ENCODE measurements at regions not wholly inside any gene's neighbourhood (a gene's known extent, or its start where the extent isn't known, plus 50 kb on each side); places are given as distances from the start of the nearest gene placed in this dataset.
A peak's percentile ranks its signal among the peaks of the same experiment; 100 is the strongest.

DNA sequence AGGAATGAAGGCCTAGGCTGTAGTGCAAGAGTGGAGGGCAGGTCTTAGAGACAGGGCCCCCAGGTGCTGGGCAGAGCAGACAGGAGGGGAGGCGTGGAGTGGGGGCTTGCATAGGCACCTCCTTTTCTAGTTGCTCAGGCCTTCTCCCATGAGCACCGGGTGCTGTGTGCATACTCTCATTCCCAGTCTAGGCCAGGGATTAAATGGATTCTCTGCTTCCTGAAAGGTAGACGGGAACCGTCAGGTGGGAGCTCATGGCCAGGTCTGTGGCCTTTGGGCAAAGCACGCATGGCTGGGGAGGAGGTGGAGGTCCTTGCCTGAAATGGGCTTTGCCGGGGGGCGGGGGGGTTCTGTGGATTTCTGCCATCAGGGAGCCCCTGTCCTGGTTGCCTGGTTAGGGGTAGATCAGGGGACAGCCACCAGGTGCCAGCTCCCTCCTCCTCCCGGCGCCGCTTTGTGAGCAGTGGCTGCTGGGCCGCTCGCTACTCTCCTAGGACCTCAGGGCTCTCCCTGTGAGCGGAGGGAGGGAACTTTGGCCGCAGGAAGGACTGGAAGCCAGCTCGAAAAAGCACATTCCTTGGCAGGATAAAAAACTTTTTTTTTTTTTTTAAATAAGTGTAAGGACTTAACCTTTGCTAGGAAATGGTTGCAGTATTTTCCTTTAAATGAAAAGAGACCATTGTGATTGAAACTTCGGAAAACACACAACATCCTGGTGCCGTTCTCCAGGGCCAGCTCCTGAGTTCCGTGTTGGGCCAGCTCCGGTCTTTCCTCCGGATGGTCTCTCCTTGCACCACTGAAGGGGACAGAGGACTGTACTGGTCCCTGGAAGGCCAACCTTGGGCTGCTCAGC, 82.8 kb upstream of the HAAO start:
- ATAC-seq (peak; percentile 51), DNase-seq (peak in 2 of 4 donors; percentile 32 to 35)
- no peaks in the 10 kb centered on the region for H3K27me3 ChIP-seq
- TF ChIP-seq, protein P1, sequence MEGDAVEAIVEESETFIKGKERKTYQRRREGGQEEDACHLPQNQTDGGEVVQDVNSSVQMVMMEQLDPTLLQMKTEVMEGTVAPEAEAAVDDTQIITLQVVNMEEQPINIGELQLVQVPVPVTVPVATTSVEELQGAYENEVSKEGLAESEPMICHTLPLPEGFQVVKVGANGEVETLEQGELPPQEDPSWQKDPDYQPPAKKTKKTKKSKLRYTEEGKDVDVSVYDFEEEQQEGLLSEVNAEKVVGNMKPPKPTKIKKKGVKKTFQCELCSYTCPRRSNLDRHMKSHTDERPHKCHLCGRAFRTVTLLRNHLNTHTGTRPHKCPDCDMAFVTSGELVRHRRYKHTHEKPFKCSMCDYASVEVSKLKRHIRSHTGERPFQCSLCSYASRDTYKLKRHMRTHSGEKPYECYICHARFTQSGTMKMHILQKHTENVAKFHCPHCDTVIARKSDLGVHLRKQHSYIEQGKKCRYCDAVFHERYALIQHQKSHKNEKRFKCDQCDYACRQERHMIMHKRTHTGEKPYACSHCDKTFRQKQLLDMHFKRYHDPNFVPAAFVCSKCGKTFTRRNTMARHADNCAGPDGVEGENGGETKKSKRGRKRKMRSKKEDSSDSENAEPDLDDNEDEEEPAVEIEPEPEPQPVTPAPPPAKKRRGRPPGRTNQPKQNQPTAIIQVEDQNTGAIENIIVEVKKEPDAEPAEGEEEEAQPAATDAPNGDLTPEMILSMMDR (IDR thresholded peaks at IDR 0.05), result no peak
- WGBS, 2 donors, result 66 to 73% methylated on average over 16 to 20 of the region's 20 CpGs
- H3K27ac ChIP-seq, result peak overlapping the region in 3 of 4 donors; percentile 26 to 48 (median 46)
- H3K36me3 ChIP-seq (replicated peaks in 1 of 2; ENCODE audit: insufficient read depth in 1 of 2, low read depth in 2 of 2), result no peaks in the 10 kb centered on the region
- peaks cover 22% of the 10 kb centered on the region for H3K4me1 ChIP-seq
- H3K4me3 ChIP-seq, result no peak overlapping the region
- H3K9me3 ChIP-seq, result no peaks in the 10 kb centered on the region
- intact Hi-C loops (cut with DNase I), result no loop called here

DNA sequence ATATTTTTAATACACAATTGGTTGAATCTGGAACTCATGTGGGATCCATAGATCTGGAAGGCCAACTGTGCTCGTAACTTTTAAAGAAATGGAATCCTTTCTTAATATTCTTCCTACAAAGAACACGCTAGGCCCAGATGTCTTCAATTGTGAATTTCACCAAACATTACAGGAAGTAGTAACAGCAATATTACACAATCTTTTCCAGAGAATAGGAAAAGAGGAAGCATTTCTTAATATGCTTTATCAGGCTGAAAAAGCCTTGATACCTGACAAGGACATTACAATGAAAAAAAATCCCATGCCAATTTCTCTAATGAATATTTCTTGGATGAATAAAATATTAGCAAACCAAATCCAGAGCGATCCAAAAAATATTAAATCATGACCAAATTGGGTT, 80.3 kb upstream of the HAAO start:
- peak overlapping the region in 1 of 4 donors; percentile 23 for H3K27ac ChIP-seq
- peak; percentile 27 for ATAC-seq

GRCh38 chr2:42871372-42871771, 79.0 kb upstream of the HAAO start:
- Histone ChIP-seq H3K27me3 (no peaks in the 10 kb centered on the region), H3K36me3 (replicated peaks in 1 of 2; ENCODE audit: insufficient read depth in 1 of 2, low read depth in 2 of 2) (no peaks in the 10 kb centered on the region), H3K4me1 (no peaks in the 10 kb centered on the region), H3K27ac (no peak overlapping the region), H3K4me3 (no peak overlapping the region), H3K9me3 (peaks cover 0 to 4% (median 0%) of the 10 kb centered on the region in 3 donors)
- intact Hi-C loops (cut with DNase I), result no loop called here
- WGBS, 2 donors, result 80 to 81% methylated on average over 4 of the region's 4 CpGs
- TF ChIP-seq, protein P1 (IDR thresholded peaks at IDR 0.05), result no peak
- no peak for TF ChIP-seq POLR2A (IDR thresholded peaks at IDR 0.05)
- no peak for DNase-seq
- ATAC-seq, result no peak

More for the DNA sequence above, 80.3 kb upstream of the HAAO start:
- 72 to 86% methylated on average over 3 of the region's 3 CpGs for WGBS, 2 donors
- intact Hi-C loops (cut with DNase I), result no loop called here
- H3K9me3 ChIP-seq, result peaks cover 0 to 4% (median 0%) of the 10 kb centered on the region in 3 donors
- no peak overlapping the region for H3K4me3 ChIP-seq
- H3K36me3 ChIP-seq (replicated peaks in 1 of 2; ENCODE audit: insufficient read depth in 1 of 2, low read depth in 2 of 2), result no peaks in the 10 kb centered on the region
- no peaks in the 10 kb centered on the region for H3K27me3 ChIP-seq
- TF ChIP-seq POLR2A (IDR thresholded peaks at IDR 0.05), result no peak
- TF ChIP-seq, protein P1 (IDR thresholded peaks at IDR 0.05), result no peak
- DNase-seq, result no peak
- peaks cover 9% of the 10 kb centered on the region for H3K4me1 ChIP-seq

DNA sequence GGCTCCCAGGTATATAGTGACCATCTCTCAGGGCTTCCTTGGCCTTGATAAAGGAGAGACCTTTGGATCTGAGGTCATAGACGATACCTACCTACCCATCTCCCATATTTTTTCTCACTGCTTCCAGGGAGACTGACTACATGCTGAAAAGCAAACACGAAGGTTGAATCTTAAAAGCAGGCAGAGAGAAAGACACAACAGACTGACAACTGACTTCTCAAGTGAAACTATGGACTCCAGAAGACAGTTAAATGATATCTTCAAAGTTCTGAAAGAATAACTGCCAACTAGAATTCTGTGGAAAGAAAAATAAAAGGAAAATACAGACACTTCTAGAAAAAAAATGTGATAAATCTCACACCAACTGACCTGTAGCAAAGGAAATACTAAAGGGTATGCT, 76.5 kb upstream of the HAAO start:
- Histone ChIP-seq H3K4me1 (no peaks in the 10 kb centered on the region), H3K27ac (no peak overlapping the region), H3K36me3 (replicated peaks in 1 of 2; ENCODE audit: insufficient read depth in 1 of 2, low read depth in 2 of 2) (no peaks in the 10 kb centered on the region), H3K27me3 (no peaks in the 10 kb centered on the region), H3K9me3 (peaks cover 0 to 4% (median 0%) of the 10 kb centered on the region in 3 donors), H3K4me3 (no peak overlapping the region)
- no peak for TF ChIP-seq POLR2A (IDR thresholded peaks at IDR 0.05)
- TF ChIP-seq, protein P1 (IDR thresholded peaks at IDR 0.05), result no peak
- intact Hi-C loops (cut with DNase I), result no loop called here
- 92 to 98% methylated on average over 2 of the region's 2 CpGs for WGBS, 2 donors
- ATAC-seq (no peak), DNase-seq (no peak)

DNA sequence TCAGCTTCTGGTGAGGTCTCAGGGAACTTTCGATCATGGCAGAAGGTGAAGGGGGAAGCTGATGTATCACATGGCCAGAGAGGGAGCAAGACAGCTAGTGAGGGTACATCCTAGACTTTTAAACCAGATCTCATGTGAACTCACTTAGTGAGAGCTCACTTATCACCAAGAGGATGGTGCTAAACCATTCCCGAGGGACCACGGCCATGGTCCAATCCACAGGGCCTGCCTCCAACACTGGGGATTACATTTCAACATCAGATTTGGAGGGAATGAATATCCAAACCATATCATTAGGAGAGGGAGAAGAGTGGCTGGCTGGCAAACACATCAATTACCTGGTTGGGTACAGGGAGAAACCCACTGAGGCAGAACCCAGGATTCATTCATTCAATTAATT, 75.7 kb upstream of the HAAO start:
- no peak for DNase-seq
- no peak for ATAC-seq
- TF ChIP-seq, protein P1 (IDR thresholded peaks at IDR 0.05), result no peak
- no peak for TF ChIP-seq POLR2A (IDR thresholded peaks at IDR 0.05)
- no peaks in the 10 kb centered on the region for H3K27me3 ChIP-seq
- no peak overlapping the region for H3K27ac ChIP-seq
- H3K4me1 ChIP-seq, result no peaks in the 10 kb centered on the region
- H3K36me3 ChIP-seq (replicated peaks in 1 of 2; ENCODE audit: insufficient read depth in 1 of 2, low read depth in 2 of 2), result no peaks in the 10 kb centered on the region
- intact Hi-C loops (cut with DNase I), result no loop called here
- WGBS, 2 donors, result 91 to 95% methylated on average over 3 of the region's 3 CpGs
- peaks cover 0 to 4% (median 0%) of the 10 kb centered on the region in 3 donors for H3K9me3 ChIP-seq
- no peak overlapping the region for H3K4me3 ChIP-seq

All from body of pancreas (tissue), 4 donors.